NCI-H1105 (cell line): ENCODE measurements at regions not wholly inside any gene's neighbourhood (a gene's known extent, or its start where the extent isn't known, plus 50 kb on each side); places are given as distances from the start of the nearest gene placed in this dataset.
"Not testable (repeated sequence)": the region's sequence is repeated elsewhere in the genome, so short reads cannot be mapped to it uniquely, and the experiment has no call there.

ENCODE experiments used
- DNase-seq: peaks from one replicate; lab custom pipeline; 2025; lab: John Stamatoyannopoulos, UW

DNA sequence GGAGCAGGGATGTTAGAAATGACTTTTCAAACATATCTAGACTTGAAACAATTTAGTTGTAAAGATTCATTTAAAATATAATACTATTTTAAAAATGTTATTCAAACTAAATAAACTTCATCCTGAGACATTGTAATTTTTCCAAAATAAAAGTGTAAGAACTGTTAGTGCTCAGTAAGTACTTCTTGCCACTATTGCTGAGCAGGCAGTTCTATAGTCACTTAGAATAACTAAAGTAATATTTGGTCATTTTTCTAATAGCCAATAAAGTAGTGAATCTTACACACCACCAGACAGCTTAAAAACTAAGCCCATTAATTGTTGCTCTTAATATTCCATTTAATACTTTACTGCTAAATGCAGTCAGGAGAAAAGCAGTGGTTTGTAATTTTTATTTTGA is 1120.0 kb upstream of the CDH10 start:
- DNase-seq: no peak

DNA sequence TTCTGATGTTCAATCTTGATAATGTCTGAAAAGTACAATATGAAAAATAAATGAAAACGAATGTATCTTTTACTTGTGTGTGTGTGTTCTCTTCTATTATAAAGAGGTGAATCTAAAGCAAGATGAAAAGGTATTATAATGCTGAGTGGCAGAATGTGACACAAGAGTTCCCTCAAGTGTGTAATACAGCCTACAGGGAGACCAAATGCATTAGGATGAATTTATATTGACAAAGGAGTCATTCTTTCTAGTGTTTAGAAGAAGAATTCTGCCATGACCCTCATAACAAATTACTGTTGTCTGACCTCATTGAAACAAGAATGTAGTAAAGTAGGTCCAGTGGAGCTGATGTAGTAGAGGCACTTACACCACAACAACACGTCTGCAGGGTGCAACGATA is 1119.0 kb upstream of the CDH10 start:
- no peak for DNase-seq

GRCh38 chr5:25754895-25755294 is 1110.1 kb upstream of the CDH10 start:
- DNase-seq: no peak

- DNase-seq: no peak
These were observed 1100.1 kb upstream of the CDH10 start for GRCh38 chr5:25744908-25745307.

GRCh38 chr5:25716680-25717079 is 1071.9 kb upstream of the CDH10 start:
- no peak for DNase-seq

DNA sequence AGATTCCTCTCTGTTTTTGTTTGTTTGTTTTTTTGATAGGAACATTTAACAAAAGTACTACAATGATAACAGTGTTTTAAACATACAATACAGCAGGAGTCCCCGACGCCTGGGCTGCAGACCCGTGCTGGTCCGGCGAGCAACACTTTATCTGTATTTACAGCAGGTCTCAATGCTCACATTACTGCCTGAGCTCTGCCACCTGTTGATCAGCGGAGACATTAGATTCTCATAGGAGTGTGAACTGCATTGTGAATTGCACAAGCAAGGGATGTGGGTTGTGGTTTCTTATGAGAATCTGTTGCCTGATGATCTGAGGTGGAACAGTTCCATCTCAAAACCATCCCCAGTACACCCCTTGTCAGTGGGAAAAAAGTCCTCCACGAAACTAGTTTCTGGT is 1068.5 kb upstream of the CDH10 start:
- no peak for DNase-seq

GRCh38 chr5:25707093-25707492 is 1062.3 kb upstream of the CDH10 start:
- DNase-seq: no peak

DNA sequence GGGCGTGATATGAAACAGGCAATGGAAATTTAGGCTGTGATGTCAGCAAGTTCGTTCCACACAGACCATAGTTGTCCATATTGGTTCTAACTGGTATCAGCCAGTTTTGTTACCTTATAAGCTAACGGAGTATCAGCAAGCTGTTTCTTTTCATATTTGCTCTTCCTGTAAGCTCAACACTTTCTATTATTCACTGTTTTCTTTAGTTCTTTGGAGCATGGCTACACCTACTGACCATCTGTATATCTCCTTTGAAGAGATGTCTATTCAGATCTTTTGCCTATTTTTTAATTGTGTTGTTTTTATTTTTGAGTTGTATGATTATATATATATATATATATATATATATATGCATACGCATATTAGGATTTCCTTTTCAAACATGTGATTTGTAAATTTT is 1057.2 kb upstream of the CDH10 start:
- DNase-seq: no peak

- no peak for DNase-seq
These were observed 1050.0 kb upstream of the CDH10 start for GRCh38 chr5:25694801-25695200.

GRCh38 chr5:25688156-25688555 is 1043.4 kb upstream of the CDH10 start:
- no peak for DNase-seq

GRCh38 chr5:25669645-25670401 is 1025.0 kb upstream of the CDH10 start:
- DNase-seq: no peak

GRCh38 chr5:25662610-25663009 is 1017.8 kb upstream of the CDH10 start:
- no peak for DNase-seq

- not testable (repeated sequence) for DNase-seq
These were observed 1005.5 kb upstream of the CDH10 start for GRCh38 chr5:25650316-25650715.

DNA sequence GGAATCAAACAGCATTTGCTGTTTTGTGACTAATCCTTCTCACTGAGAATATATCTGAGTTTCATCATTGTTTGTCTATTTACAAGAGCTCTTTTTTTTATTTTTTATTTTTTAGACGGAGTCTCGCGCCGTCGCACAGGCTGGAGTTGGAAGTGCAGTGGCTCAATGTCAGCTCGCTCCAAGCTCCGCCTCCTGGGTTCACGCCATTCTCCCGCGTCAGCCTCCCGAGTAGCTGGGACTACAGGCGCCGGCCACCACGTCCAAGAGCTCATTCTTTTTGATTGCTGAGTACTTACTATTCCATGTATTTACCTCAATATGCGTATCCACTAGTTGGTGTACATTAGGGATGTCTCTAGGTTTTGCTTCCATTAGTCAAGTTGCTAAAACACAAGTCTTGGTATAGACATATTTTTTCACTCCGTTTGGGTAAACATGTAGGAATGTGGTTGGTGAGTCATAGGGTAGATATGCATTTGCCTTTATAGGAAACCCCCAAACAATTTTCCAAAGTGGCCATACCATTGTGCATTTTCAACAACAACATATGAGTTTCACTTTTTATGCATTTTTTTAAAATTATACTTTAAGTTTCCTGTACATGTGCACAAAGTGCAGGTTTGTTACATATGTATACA is 1005.0 kb upstream of the CDH10 start:
- no peak for DNase-seq

GRCh38 chr5:25646421-25647341 is 1001.9 kb upstream of the CDH10 start:
- no peak for DNase-seq

- no peak for DNase-seq
These were observed 996.3 kb upstream of the CDH10 start for GRCh38 chr5:25641124-25641523.

- DNase-seq: no peak
These were observed 974.5 kb upstream of the CDH10 start for GRCh38 chr5:25619273-25619672.

- no peak for DNase-seq
These were observed 974.0 kb upstream of the CDH10 start for GRCh38 chr5:25618821-25619220.

DNA sequence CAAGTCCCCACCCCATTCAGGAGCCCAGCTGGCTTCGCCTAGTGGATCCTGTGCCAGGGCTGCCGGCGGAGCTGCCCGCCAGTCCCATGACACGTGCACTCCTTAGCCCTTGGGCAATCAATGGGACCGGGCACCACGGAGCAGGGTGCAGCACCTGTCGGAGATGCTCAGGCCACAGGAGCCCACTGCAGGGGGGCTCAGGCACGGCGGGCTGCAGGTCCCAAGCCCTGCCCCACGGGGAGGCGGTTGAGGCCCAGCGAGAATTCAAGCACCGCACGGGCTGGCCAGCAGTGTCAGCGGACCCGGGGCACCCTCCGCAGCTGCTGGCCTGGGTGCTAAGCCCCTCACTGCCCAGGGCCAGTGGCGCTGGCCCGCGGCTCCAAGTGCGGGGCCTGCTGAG is 969.7 kb upstream of the CDH10 start:
- no peak for DNase-seq

DNA sequence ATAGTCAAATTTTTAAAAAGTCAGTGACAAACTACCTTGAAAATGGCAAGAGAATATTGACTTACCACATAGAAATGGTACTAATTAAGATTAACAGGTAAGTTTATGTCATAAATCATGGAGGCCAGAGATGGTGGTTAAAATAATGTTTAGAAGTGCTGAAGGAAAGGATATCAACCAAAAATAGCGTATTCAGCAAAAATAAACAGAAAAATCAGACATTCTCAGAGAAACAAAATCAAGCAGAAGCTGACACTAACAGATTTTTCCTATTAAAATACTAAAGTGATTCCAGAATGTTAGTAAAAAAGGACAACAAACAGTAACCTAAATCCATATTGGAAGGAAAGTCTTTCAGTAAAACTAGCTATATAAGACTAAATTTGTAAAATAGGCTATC is 959.9 kb upstream of the CDH10 start:
- no peak for DNase-seq

DNA sequence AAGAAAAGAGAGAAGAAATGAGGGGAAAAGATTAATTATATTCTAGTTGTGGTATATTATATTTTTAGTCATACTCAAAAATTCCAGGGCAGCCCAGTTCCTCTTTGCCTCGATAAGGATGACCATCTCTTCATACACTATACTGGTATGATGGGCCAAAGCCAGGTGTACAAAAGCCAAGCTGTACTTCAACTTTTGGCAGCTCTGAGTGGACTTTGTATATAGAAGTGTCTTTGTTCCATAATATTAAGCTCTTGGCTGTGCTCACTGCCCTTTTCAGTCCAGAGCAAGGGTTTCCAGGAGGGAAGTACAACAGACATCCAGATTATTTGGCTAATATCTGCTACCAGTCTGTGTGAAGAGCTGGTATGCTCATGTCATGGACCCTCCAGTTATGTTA is 934.3 kb upstream of the CDH10 start:
- no peak for DNase-seq

- DNase-seq: no peak
These were observed 928.9 kb upstream of the CDH10 start for GRCh38 chr5:25573691-25574090.

DNA sequence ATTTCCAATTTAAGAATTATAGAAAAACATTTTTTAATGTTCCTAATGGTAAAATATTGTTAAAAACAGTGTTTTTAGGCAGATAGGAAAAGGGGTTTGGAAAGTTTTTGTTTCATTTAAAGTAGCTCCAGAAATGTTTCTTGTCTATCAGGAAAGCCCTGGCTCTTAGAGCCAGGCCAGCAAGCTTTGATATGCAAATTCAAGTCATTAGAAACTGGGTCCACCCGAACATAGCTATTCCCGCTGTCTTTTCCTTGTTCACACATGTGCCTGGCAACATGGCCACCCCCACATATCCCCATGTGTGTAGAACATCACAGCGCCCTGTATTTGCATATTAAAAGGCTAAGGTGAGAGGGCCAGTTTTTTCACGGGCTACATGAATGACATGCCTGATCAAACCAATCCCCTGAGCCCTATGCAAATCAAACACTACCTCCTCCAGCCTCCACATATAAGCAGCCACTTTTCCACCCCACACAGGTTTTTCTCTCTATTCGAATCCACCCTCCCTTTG is 925.3 kb upstream of the CDH10 start:
- no peak for DNase-seq
